GM18502 (cell line): ENCODE measurements at regions not wholly inside any gene's neighbourhood (a gene's known extent, or its start where the extent isn't known, plus 50 kb on each side); places are given as distances from the start of the nearest gene placed in this dataset.

Source experiments
- ATAC-seq: cut with Tn5 transposase; IDR thresholded peaks from one replicate; pipeline ENCODE4 v1.9.1; 2021; ENCODE audit warnings: mild to moderate bottlenecking; ENCODE audit not compliant: unreplicated experiment, poor library complexity

DNA sequence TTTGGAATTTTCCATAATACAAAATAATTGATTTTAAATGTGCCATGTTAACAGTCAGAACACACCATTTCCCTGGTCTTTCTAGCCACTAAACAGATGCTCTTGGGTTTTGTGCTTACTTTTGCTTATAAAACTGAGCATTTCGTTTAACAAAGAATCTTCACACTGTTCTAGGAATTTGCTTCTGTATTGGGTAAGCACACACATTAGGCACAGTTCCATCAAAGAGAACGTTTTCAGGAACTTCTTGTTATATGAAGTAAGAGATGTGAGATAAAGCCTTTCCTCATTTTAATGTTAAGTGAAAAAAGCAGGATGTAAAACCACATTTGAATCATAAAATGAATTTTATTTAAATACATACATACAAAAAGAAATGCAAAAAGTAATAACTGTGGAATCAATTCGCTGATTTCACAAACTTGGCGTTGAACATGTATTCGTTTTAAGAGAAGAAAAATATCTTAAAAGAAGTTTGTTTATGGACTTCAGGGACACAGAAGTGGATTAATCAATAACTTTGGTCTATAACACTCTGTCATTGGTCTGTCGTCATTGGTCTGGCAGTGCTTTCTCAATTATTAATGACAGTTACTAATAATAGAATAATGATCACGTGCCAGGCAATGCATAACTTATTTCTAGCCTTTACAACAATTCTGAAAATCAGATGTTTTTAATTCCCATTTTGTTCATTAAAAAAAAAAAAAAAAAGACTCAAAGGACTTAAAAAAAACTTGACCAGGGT, 199.9 kb upstream of the PRDM1 start:
- ATAC-seq, result no peak

- no peak for ATAC-seq
Observed at GRCh38 chr6:105884426-105884825, 201.7 kb upstream of the PRDM1 start.

DNA sequence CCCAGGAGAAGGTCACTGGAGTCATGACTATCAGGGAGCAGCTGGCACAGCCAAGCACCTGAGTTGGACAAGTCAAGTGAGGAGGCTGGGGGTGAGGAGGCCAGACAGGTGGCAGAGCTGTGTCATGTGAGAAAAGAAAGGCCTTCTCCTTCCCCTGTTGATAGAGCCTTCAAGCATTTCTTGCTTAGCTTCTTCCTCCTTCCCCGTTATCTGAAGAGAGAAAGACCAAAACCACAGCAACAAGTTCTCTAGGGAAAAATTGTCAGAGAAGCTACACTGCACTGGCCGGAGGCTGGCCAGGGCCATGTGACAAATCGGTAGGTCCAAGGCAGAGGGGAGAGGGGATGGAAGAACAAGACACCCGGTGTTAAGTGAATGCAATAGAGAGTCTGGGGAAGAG, 202.1 kb upstream of the PRDM1 start:
- no peak for ATAC-seq

DNA sequence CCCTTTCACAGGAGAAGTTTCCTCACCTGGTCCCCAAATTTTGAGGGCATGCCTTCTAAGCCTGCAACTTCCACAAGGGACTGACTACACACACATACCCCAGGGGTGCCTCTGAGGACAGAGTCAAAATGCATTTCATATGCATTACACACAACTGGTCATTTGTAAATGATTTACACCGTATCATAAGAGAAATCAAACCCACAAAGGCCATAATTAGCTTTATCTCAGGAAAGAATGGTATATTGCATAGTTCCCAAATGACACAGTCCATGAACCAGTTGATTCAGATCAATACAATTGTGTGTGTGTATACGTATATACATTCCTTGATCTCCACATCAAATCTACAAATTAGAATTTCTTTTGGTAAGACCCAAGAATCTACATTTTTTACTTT, 203.3 kb upstream of the PRDM1 start:
- no peak for ATAC-seq

DNA sequence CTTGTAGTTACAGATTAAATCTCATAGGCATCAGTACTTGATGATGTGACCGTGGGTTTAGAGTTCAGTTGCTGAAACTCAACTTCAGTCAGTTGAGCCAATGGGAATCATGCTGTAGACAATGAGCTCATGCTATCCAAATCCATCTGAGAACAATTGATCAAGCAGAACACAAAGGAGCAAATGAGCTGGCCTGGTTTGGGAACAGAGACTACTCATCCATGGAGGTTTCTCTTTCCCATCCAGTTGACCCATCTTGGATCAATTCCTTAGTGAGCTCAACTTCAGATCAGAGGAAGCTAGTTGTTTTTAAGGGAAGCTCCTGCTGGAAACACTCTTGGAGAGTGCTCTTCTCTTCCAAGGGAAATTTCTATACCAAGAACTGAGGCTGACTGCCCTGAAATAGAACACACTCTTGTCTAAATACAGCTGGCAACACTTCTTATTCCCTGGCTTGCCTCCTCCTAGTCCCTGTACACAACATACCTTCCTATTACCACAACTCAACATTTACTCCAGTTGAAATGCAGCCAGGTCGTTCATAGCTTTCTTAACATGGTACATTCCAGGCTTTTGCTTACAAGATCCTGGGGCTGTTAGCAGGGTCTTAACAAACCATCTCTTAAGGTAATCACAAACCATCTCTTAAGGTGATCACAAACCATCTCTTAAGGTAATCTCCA, 203.9 kb upstream of the PRDM1 start:
- ATAC-seq, result no peak

DNA sequence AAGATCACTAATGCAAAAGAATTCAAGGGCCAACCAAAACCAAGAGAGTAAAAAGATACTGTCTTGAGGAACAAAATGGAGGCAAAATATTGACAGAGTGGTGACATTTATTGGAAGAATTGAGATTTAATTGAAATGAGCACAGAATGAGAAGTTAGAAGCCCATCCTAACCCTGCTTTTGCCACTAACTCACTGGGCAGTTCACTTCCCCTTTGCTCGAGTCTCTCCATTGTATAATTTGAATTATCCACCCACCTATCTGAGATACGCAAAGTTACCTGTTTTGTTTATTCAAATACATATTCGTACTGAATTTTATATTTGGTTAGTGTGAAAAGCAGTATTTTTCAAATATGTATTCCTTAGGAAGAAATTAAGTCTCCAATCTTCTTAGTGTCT, 204.5 kb upstream of the PRDM1 start:
- no peak for ATAC-seq

- peak; percentile 77 for ATAC-seq
Observed at GRCh38 chr6:105880030-105880492, 206.1 kb upstream of the PRDM1 start.

GRCh38 chr6:105879146-105879545, 207.0 kb upstream of the PRDM1 start:
- no peak for ATAC-seq

DNA sequence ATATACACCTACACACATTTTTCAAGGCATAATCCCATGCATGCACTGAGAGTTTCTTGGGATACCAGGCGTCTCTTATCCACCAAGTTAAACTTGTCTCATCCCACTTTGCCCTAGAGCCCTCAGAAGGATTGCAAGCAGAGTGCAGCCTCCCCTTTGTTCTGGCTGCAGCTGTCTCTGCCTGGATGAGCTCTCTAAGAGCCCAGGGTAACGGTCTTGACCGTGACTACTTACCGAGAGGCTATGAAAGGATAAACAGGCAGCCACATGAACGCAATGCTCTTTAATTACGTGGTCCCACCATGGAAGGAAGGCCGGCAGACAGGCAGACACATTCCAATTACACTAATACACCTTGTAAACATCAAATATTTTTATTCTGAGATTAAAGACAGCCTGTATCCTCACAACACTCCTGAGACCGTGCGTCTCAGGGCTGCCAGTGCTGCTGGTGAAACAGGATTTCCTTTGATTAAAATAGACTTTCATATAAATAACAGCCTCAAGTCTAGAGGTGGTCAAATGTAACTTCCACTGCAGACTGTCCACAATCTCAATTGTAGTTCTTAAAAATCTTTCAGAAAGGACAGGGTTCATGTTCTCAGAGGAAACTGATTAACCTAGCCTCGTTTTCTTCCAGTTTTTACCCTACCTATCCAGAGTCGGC, 210.0 kb upstream of the PRDM1 start:
- ATAC-seq, result no peak

- ATAC-seq, result no peak
Observed at GRCh38 chr6:105874835-105875626, 211.1 kb upstream of the PRDM1 start.

DNA sequence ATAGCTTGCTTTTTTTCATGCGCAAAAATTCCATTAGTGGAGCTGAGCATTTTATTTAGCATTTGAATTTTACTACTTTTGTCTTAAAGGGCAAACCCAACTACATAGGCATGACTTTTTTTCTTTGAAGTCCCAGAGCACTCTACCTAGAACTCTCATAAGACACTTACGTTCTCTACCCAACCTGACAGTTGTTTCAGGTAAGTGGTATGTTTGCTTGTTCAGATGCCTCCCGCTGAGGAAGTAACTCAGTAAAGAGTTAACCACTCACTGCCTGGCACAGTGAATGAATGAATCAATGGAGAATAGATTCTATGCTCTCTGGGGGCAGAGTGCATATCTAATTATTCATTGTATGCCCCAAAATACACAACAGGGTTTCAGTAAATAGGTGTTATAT, 212.3 kb upstream of the PRDM1 start:
- ATAC-seq, result no peak

GRCh38 chr6:105873211-105873704, 212.9 kb upstream of the PRDM1 start:
- no peak for ATAC-seq

GRCh38 chr6:105872249-105872648, 213.9 kb upstream of the PRDM1 start:
- ATAC-seq, result no peak

GRCh38 chr6:105871542-105871941, 214.6 kb upstream of the PRDM1 start:
- no peak for ATAC-seq

DNA sequence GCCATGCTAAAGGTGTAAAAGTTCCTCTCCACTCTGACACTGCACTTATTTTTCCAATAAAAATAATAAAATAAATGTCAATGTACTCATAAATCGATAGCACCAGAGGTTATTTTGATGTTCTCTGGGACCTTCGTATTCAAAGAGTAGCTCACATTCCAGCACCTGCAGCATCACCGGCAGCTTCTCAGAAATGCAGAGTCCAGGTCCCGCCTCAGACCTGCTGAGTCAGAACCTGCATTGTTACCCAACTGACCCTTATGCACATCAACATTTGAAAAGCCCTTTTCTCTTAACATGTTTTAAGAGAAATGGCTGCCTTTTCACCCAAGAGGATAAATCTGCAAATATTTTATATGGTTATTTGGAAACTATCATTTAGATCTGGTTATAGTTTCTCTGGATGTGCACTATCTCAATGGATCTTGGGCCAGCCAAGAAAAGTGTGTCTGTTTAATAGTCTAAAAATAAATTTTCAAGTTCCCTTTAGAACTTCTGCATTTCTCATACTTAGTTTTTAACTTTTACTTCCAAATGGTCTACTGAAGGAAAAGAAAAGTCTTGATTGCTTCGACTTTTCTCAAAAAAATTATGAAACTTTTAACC, 216.2 kb upstream of the PRDM1 start:
- ATAC-seq, result no peak

DNA sequence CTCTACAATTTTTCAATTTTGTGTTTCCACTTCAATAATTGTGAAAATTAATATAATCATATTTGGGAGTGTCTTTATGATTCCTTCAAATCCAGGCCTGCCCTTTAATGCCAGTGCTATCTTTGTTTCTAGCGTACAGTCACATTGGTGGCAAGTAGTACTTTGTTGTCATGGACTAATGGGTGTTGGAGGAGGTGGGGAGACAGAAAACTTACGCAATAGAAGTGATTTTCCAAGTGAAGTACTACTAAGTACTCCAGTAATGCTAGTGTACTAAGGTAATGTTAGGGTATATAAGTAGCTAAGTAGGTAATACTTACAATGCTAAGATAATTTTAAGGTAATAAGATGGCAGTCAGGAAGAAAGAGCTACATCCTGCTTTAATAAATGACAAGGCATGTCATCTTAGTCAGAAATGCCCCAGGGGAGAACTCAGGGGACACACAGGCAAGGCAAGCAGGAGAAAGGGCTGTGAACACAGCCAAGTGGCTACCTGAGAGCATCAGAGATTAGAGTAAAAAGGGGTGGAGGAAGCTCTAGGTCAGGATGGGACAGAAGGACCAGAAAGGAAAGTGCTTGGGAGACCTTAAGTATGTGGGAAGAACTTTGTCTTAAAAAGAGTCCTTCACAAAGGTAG, 217.2 kb upstream of the PRDM1 start:
- no peak for ATAC-seq

GRCh38 chr6:105867821-105868220, 218.3 kb upstream of the PRDM1 start:
- ATAC-seq, result no peak

DNA sequence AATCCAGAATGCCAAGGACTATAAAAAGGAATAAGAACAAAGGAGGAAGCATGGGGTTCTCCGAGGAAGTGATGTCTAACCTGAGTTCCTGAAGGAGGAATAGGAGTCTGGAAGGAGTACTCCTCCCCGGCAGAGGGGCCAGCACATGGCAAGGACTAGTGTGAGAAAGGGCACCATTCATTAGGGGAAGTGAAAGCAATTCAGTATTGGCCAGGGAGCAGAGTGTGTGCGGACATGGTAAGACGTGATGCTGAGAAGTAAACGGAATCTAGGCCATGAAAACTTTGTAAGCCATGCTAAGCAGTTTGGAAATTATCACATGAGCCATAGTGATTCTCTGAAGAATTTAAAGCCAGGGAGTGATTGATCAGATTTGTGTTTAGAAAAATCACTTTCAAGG, 218.9 kb upstream of the PRDM1 start:
- ATAC-seq, result no peak

GRCh38 chr6:105862936-105863607, 223.1 kb upstream of the PRDM1 start:
- peak; percentile 68 for ATAC-seq
